ENCODE measurements at regions not wholly inside any gene's neighbourhood (a gene's known extent, or its start where the extent isn't known, plus 50 kb on each side); places are given as distances from the start of the nearest gene placed in this dataset.

DNA sequence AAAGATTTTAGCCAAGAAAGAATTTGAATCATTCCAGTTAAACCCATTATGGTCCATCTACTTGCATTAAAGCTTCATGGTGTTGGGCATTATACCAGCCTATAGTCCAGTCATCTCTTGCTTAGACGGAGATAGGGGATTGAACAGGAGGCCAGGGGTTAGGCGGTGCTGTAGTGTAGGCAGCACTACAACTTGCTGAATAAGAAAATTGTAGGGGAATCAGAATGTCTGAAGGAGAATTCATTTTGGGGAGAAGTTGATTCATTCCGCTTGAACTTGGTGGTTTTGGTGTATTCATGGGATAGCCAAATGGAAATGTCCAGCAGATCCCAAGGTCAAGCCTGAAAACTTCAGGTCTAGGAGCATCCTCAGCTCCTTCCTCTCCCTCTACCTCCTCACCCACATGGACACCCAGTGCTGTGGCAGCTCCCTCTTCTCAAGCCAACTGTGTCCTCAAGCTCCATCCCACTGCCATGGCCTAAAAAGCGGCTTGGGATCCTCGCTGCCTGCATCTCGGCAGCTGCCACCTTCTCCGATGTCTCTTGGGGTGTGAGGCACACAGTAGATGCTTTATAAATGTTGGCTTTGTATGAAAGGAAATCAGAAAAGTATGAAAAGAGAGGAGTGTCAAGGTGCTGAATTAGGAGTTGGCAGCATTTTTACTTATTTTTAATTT is 63.6 kb upstream of the MNX1 start:
- TF ChIP-seq CTCF (IDR thresholded peaks at IDR 0.05) (no peak), POLR2A (IDR thresholded peaks at IDR 0.05) (no peak)

Data from tibial nerve (tissue), 3 donors.